Kidney epithelial cell (primary cell): ENCODE measurements at regions not wholly inside any gene's neighbourhood (a gene's known extent, or its start where the extent isn't known, plus 50 kb on each side); places are given as distances from the start of the nearest gene placed in this dataset.

ENCODE experiments used
- DNase-seq: peaks from one replicate; pipeline ENCODE4 v3.0.0-alpha.2; 2010; ENCODE audit warnings: low read depth
- H3K27me3 ChIP-seq: 2 replicates; pipeline ENCODE4 v1.6.0; 2011; ENCODE audit warnings: low read length; ENCODE audit not compliant: control insufficient read depth, insufficient read depth
- H3K36me3 ChIP-seq: 2 replicates; pipeline ENCODE4 v1.5.1; 2011; ENCODE audit warnings: low read length; ENCODE audit not compliant: control insufficient read depth, insufficient read depth
- H3K4me3 ChIP-seq: 2 replicates; pipeline ENCODE4 v1.5.1; 2011; ENCODE audit warnings: low read depth, mild to moderate bottlenecking, control low read depth, low read length
- TF ChIP-seq, protein P1 (sequence below): IDR thresholded peaks from 2 replicates; pipeline ENCODE4 v1.5.1; 2011; ENCODE audit warnings: mild to moderate bottlenecking, moderate library complexity, low read length, control low read depth, inconsistent platforms; ENCODE audit not compliant: insufficient read depth, poor library complexity, severe bottlenecking

DNA sequence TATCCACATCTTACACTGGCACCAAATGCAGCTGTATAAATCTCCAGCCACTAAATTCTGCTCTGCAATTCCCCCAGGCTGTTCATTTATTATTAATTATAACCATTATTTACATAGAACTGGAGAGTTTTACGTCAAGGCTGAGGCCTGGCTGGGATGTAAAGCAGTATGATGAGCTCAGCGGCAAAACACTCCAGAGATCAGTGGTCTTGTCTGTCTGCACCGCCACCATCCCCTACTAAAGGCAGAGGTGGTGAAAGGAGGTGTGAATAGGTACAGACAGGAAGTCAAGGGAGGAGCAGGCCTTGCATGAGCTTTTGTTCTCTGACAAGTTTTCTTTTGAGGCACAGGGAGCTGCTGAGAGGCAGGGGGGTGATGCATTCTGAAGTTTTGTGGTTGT lies 159.9 kb upstream of the PCSK2 start:
- no peaks in the 10 kb centered on the region for H3K27me3 ChIP-seq
- no peak overlapping the region for H3K4me3 ChIP-seq
- DNase-seq = no peak
- TF ChIP-seq, protein P1, sequence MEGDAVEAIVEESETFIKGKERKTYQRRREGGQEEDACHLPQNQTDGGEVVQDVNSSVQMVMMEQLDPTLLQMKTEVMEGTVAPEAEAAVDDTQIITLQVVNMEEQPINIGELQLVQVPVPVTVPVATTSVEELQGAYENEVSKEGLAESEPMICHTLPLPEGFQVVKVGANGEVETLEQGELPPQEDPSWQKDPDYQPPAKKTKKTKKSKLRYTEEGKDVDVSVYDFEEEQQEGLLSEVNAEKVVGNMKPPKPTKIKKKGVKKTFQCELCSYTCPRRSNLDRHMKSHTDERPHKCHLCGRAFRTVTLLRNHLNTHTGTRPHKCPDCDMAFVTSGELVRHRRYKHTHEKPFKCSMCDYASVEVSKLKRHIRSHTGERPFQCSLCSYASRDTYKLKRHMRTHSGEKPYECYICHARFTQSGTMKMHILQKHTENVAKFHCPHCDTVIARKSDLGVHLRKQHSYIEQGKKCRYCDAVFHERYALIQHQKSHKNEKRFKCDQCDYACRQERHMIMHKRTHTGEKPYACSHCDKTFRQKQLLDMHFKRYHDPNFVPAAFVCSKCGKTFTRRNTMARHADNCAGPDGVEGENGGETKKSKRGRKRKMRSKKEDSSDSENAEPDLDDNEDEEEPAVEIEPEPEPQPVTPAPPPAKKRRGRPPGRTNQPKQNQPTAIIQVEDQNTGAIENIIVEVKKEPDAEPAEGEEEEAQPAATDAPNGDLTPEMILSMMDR = no peak
- H3K36me3 ChIP-seq = no peaks in the 10 kb centered on the region

GRCh38 chr20:17068084-17068711 lies 158.6 kb upstream of the PCSK2 start:
- H3K4me3 ChIP-seq = no peak overlapping the region
- no peak for DNase-seq
- H3K36me3 ChIP-seq = no peaks in the 10 kb centered on the region
- TF ChIP-seq, protein P1 = no peak
- no peaks in the 10 kb centered on the region for H3K27me3 ChIP-seq

DNA sequence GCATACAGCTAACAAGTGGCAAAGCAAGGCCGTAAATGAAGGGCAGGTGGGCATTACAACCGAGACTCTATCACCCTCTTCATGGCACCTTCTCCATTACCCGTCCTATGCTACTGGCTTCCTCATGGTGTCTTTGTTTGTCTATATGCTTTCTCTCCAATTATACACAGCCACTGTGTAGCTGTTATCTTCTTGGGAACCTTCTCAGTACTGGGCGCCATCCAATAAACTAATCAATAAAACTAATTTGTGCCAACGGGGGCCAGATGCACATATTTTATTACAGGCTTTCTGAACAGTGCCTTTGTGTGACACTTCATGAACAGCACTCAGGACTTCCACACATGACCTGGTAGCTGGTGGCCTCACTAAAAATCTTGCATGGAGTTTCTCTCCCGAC lies 149.8 kb upstream of the PCSK2 start:
- Histone ChIP-seq H3K4me3 (no peak overlapping the region), H3K27me3 (no peaks in the 10 kb centered on the region), H3K36me3 (no peaks in the 10 kb centered on the region)
- no peak for DNase-seq
- TF ChIP-seq, protein P1 = no peak

DNA sequence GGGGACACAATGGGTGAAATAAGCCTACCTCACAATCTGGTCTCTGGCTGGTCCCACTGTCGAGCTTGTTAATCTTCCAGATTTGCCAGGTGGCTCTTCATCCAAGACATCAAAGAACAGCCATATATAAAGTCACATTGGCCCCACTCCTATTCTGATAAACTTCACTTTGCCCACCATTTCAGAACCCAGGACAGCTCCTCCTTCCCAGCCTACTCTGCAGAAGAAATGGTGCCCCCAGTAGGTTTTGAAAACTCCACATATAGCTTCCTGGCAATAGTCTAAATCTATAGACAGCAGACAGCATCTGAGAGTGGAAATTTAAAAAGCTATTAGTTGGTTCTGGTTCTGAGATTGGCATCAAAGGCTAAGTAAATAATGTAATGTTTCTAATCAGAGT lies 143.1 kb upstream of the PCSK2 start:
- DNase-seq = no peak

GRCh38 chr20:17084909-17085308 lies 141.9 kb upstream of the PCSK2 start:
- no peaks in the 10 kb centered on the region for H3K27me3 ChIP-seq
- H3K4me3 ChIP-seq = no peak overlapping the region
- no peaks in the 10 kb centered on the region for H3K36me3 ChIP-seq
- TF ChIP-seq, protein P1 = no peak
- DNase-seq = no peak

More for the DNA sequence above, 143.1 kb upstream of the PCSK2 start:
- no peaks in the 10 kb centered on the region for H3K36me3 ChIP-seq
- no peaks in the 10 kb centered on the region for H3K27me3 ChIP-seq
- TF ChIP-seq, protein P1 = no peak
- no peak overlapping the region for H3K4me3 ChIP-seq

DNA sequence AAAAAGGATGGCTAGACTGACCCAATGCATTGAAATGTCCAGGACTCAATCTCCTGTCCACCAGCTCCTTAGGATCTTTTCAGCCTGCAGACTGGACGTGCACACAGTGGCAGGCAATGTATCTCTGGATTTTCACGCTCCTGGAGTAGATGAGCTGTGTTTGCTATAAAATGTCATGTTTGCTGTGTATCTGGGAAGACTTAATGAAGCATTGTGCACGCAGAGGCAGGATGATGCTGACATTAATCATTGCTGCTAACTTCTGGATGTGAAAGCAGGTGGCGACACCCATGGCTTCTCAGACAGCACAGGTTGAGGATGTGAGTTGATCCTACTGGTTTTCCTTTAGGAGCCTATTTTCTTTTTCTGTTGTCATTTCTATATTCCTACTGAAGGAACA lies 133.1 kb upstream of the PCSK2 start:
- Histone ChIP-seq H3K36me3 (no peaks in the 10 kb centered on the region), H3K4me3 (no peak overlapping the region), H3K27me3 (no peaks in the 10 kb centered on the region)
- TF ChIP-seq, protein P1 = no peak
- DNase-seq = no peak
